AG08395 (cell line): ENCODE measurements at regions not wholly inside any gene's neighbourhood (a gene's known extent, or its start where the extent isn't known, plus 50 kb on each side); places are given as distances from the start of the nearest gene placed in this dataset.

Experiments
- DNase-seq: peaks from one replicate; pipeline ENCODE4 v3.0.0; 2012; ENCODE audit warnings: mixed read lengths, low spot score

DNA sequence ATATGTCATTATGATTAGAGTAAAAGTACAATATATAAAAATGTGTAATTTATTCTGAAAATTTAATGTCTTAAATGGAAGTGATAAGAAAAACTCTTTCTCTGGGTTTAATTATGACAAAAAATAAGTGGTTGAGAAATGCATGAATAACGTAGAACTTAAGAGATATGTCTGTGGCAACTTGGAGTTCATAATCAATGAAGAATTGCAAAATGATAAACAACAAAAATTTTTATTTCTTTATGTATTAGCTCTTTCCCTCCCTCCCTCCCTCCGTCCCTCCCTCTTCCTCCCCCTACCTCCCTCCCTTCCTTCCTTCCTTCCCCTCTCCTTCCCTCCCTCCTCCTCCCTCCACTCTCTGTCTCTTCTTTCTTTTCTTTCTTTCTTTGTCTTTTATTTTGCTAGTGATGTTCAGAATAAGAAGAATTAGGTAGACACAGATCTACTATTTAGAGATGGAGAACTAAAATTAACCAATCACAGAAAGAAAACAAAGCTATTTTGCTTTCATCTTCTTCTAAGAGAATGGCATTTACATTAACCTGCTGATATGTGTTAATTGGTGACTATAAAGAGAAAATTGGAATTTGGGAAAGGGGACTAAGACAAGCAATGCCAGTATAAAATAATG lies 96.3 kb upstream of the PDC start:
- DNase-seq, result no peak

DNA sequence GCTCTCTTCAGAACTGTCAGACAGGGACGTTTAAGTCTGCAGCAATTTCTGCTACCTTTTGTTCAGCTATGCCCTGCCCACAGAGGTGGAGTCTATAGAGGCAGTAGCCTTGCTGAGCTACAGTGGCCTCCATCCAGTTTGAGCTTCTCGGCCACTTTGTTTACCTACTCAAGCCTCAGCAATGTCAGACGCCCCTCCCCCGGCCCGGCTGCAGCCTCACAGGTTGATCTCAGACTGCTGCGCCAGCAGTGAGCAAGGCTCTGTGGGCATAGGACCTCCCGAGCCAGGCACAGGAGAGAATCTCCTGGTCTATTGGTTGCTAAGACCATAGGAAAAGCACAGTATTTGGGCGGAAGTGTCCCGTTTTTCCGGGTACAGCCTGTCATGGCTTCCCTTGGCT lies 89.9 kb upstream of the PDC start:
- DNase-seq, result no peak

DNA sequence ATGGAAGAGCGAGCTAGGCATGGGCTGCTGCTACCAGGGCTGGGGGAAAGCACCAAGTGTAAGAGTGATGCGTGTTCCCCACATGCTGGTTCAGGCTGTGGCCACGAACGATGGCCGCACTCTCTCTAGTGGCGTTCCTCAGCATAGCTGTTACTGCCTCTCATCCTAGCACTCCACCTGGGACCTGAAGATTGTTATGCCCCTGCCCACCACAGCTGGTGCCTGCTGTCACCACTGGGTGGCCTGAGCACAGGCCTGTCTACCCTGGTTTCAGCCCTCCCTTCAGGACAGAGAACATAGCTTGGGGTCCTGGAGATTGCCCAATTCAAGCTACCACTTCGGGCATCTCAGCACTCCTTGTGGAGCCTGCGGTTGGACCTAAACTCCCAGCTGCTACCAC lies 80.1 kb upstream of the PDC start:
- DNase-seq, result no peak

DNA sequence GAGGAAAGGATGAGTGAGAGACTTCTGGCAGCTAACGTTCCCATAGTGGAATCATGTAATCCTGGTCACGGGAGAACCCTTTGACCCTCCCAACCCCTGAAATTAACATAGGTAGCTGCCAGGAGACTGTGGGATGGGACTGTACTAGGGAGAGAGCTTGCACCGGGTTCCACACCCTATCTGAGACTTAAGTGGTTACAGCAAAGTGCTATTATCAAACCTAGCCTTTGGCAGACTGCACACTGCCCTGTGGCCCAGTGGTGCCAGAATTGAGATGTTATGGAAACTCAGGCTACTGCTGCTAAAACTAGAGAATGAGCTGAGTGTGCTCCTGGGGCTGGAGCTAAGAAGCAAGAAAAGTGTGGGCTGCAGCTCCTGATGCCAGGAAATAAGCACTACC lies 79.6 kb upstream of the PDC start:
- DNase-seq, result no peak

DNA sequence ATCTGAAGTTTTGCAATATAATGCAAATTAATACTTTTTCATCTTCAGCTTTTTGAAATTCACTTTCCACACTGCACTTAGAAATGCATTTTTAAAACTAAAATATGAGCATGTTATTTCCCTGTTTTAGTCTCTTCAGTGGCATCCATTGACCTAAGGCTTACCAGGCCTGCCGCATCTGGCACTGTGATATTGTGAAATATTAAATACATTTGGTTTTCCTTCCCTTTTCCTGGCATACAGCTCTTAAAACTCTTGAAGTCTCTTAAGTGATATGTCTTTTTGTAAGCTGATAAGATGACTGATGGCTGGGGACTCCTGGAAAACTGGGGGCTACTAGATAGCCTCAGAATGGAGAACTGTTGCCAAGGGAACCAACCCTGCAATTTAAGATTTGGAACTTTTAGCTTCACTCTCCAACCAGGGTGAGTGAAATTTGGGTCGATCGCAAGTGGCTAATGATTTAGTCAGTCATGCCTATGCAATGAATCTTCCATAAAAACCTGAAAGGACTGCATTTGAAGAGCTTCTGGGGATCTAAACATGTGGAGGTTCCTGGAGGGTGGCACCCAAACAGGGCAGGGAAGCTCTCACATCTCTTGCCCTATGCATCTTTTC lies 75.5 kb upstream of the PDC start:
- DNase-seq, result no peak

DNA sequence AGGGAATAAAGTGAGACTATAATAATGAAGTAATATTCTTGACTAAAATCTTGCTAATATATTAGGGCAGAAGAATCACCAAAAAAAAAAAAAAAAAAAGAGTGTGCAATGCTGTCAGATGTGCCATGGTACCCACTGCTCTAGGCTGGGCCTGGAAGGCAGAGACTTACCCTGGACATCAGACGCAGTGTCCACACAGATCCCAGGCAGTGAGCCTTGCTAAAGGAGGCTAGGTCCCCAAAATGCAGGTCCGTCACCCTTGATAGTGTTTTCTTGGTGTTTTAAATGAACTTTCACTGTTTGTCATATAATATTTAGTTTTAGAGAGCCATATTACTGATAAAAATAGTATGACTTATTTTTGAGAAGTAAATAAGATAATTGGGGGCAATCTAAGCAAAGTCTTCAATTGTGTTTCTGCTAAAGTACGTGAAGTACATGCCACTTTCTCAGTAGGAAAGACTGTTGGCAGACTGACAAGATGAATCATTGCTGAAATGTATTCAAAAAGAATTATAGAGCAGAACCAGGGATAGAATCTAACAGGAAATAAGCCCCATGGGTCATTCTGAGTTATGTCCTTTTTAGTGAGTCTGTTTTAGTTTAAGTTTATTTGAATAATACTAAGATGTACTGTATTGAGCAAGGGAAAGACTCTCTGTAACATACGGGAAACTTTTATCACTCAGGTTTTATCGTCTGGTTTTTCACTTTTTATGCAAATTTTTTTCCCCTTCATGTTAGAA lies 74.6 kb upstream of the PDC start:
- peak; percentile 80 for DNase-seq

DNA sequence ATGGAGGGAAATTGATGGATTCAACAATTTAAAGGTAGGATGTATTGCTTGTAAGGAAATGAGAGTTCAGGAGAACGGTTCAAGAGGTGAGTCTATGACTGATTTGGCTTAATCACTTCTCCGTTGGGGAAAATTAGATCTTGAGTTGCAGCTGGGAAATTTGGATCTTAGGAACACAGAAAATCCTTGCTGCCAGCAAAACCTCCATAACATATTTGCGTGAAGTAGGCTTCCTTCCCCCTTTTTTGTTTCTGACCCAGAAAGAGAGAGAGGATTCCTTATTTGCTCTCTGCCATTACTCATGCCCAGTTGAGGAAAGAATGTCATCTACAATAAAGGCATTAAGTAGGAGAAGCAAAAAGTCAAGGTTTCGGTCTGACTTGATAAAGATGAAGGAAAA lies 73.5 kb upstream of the PDC start:
- no peak for DNase-seq

DNA sequence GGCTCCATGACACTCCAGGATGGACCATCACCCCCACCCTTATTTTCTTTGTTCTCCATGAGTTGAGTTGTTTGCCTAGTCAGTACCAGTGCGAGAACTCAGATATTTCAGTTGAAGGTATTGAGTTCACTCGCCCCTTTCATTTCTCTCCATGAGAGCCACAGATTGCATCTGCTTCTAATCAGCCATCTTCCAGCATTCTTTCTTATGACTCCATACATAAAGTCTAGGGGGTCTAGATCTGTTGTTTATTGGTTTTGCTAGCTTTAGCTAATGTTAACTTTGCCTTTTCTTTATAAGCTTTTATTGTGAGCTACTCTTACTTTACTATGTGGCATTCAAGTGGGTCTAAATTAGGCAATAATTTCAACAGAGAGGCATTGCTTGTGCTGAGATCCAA lies 71.6 kb upstream of the PDC start:
- DNase-seq, result no peak

DNA sequence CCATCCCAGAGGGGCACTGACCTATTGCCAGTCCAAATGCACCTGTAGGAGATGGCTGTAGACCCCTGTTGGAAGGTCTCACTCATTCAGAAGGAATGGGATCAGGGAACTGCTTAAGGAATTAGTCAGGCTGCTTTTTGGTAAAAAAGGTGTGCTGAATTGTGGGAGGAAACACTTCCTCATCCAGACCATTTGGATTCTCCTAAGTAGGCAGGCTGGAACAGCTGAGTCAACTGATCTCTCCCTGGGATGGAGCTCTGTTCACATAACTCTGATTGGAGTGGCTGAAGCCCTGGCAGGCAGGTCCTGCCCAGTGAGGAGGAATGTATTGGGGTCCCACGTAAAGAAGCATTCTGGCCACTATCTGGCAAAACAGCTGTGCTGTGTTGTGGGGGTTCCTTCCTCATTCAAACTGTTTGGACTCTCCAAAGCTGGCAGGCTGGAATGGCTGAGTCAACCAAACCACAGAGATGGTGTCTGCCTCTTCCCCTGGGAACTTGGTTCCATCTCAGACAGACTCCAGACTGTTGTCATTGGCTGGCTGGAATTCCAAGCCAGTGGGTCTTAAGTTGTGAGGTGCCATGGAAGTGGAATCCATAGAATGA lies 70.7 kb upstream of the PDC start:
- DNase-seq, result peak; percentile 67

DNA sequence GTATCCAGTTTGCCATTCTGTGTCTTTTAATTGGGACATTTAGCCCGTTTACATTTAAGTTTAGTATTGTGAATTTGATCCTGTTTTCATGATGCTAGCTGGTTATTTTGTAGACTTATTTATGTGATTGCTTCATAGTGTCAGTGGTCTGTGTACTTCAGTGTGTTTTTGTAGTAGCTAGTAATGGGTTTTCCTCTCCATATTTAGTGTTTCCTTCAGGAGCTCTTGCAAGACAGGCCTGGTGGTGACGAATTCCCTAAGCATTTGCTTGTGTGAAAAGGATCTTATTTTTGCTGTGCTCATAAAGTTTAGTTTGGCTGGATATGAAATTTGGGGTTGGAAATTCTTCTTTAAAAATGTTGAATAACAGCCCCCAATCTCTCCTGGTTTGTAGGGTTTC lies 69.2 kb upstream of the PDC start:
- DNase-seq, result no peak

DNA sequence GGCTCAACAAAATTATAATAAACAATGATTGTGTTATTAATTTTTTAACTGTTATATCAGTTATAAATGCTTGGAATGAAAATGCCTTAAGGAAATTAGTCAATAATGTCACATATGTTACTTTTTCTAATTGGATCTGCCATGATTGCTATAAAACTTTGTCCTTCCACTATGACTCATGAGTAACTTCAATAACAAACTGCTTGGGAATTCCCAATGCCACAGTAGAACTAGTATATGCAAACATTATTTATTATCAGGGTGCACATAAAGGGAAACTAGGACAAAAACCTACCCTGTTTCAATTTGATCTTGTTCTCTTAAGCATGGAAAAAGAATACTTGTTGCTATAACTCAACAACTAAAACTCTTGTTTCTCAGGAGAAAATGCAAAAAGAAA lies 59.1 kb upstream of the PDC start:
- no peak for DNase-seq

DNA sequence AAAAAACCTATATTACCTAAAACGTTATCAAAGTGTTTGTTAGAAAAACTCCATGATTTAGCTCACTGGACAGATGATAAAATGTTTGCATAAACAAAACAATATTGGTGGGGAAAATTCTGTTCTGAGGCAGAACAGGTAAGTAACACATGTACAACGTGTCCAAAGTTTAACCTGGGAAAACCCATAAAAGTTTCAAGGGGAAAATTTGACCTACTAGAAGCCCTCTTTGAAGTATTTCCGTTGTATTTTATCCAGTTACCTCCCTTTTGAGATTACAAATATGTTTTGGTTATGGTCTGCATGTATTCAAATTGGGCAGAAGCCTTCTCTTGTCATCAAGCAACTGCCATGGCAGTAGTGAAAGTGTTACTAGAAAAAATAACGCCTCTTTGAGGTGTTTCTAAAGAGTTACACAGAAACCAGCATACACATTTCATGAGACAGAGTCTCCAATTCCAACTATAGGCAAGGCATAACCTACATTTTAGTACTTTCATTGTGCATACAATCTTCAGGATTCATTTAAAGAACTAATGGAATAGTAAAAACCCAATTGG lies 58.0 kb upstream of the PDC start:
- no peak for DNase-seq

DNA sequence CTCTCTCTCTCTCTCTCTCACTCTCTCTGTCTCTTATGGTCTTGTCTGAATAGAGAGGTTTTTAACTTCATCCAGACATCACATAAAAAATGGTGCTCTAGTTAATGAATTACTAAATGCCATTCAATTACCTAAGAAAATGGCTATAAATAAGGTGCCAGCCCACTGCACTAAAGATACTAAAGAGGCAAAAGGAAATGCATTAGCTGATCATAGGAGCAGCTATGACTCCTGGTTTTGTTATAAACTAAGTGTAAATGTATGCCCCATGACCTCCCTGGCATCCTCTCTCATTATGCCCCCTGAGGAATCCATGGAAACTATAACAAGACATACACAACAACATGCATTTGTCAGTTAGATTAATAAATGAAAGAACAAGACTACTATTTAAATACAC lies 57.5 kb upstream of the PDC start:
- DNase-seq, result no peak

DNA sequence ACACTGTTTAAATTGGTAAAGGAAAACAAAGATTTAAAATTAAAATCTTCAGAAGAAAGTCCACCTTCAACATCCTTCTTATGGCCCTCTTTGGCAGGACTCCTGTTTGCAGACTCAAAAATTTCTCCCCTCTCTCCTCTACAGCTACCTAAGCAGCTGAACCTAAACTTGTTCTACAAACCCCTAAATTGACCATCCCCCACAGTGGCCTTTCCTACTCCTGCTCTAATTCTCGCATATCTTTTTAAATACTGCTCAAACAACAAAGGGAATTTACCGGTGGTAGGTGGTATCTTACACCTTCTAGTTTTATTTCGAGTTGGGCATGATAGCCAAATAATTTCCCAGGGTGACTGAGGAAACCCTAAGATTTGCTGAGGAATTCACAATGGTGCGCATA lies 53.5 kb upstream of the PDC start:
- DNase-seq, result no peak

DNA sequence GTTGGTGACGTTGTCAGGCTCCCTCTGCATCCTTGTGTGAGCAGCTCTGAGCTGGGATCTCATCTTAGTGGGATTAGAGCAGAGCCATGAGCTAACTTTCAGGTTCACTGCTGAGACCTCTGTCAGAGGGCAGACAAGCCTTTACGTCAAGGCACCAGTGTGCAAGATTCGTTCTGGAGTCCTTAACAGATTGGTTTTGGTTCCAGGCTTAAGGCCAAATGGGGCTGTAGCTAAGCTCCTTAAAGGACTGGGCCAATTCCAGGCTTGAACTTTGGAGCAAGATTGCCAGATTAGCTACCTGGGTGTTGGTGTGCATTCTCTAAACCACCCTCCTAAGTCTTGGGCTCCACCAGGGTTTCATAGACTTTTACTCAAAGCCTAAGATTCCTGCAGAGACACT lies 52.6 kb upstream of the PDC start:
- no peak for DNase-seq

DNA sequence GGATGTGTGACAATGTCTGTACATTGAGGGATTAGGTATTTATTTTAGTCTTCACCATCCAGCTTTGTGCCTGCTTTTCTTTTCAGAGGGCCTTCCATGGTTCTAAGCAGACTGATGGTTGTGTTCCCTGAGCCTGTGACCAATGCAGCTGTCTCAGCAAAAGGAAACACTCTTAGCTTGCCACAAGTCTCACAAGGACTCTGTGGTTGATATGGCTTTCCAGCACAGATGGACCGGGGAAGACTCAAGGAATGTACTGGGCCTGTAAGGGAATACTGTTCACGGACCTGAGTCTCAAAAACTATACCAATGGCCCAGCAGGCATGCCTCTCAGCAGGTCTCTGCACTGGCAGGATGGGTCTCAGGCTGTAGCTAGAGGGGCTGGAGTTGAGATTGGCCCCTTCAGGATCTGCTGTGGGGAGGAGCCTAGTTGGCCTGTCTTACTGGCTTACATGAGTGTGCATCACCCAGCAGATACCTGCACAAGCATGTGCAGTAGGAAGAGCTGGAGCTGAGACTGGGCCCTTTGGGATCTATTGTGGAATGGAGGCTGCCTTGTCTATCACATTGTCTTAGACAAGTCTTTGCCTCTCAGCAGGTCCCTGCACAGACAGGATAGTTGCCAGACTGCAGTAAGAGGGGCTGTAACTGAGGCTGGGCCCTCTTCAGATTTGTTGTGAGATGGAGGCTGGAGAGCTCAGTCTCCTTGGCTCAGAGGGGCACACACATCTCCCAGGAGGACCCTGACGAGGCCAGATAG lies 52.0 kb upstream of the PDC start:
- DNase-seq, result no peak

DNA sequence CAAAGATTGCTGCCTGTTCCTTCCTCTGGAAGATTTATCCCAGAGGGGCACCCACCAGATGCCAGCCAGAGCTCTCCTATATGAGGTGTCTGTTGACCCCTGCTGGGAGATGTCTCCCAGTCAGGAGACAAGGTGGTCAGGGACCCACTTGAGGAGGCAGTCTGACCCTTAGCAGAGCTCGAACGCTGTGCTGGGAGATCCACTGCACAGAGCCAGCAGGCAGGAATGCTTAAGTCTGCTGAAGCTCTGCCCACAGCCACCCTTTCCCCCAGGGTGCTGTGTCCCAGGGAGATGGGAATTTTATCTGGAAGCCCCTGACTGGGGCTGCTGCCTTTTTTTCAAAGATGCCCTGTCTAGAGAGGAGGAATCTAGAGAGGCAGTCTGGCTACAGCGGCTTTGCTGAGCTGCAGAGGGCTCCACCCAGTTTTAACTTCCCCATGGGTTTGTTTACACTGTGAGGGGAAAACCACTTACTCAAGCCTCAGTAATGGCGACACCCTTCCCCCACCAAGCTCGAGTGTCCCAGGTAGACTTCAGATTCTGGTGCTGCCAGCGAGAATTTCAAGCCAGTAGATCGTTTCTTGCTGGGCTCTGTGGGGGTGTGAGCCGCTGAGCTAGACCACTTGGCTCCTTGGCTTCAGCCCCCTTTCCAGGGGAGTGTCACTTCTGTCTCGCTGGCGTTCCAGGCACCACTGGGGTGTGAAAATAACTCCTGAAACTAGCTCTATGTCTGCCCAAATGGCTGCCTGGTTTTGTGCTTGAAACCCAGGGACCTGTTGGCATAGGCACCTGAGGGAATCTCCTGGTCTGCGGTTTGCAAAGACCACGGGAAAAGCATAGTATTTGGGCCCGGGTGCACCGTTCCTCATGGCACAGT lies 51.1 kb upstream of the PDC start:
- no peak for DNase-seq
